ENCODE measurements at regions not wholly inside any gene's neighbourhood (a gene's known extent, or its start where the extent isn't known, plus 50 kb on each side); places are given as distances from the start of the nearest gene placed in this dataset.

DNA sequence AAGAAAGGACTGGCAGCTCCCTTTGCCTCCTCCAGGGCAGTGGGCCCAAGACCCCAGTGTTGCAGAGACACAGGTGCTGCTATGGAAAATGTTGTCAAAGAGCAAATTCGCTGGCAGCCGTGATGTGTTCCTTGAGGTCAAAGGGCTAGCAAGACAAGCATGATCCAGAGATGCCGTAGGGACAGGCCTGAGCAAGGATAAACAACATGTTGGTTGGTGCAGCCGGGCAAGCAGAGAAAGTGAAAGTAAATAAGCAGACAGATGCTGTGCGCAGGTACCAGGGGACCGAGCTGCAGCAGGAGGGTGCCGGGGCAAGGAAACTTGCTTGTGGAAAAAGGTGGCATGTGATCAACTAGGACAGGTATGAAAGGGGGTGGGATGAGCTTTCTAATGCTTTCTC lies 125.5 kb upstream of the NECTIN1 start:
- H3K9ac ChIP-seq (ENCODE audit: insufficient read length) = no peak overlapping the region
- no peaks in the 10 kb centered on the region for H3K9me3 ChIP-seq (ENCODE audit: low read depth, low read length)
- DNase-seq (ENCODE audit: low read depth, low spot score) = no peak
- no peak overlapping the region for H3K4me3 ChIP-seq
- TF ChIP-seq FOXP2 (optimal IDR thresholded peaks at IDR 0.05; ENCODE audit: control extremely low read depth, extremely low read length, insufficient read depth) (no peak), EZH2 (IDR thresholded peaks at IDR 0.05) (no peak), POLR2AphosphoS5 (IDR thresholded peaks at IDR 0.05; ENCODE audit: borderline replicate concordance, low read depth, low read length) (no peak)
- no peaks in the 10 kb centered on the region for H3K36me3 ChIP-seq (ENCODE audit: insufficient read depth, low read length)
- no peak overlapping the region for H3K27ac ChIP-seq

GRCh38 chr11:119853581-119854360 lies 124.8 kb upstream of the NECTIN1 start:
- Histone ChIP-seq H3K9ac (ENCODE audit: insufficient read length) (no peak overlapping the region), H3K36me3 (ENCODE audit: insufficient read depth, low read length) (no peaks in the 10 kb centered on the region), H3K27ac (no peak overlapping the region), H3K4me3 (no peak overlapping the region), H3K9me3 (ENCODE audit: low read depth, low read length) (no peaks in the 10 kb centered on the region)
- no peak for DNase-seq (ENCODE audit: low read depth, low spot score)
- TF ChIP-seq EZH2 (IDR thresholded peaks at IDR 0.05) (no peak), FOXP2 (optimal IDR thresholded peaks at IDR 0.05; ENCODE audit: control extremely low read depth, extremely low read length, insufficient read depth) (no peak), POLR2AphosphoS5 (IDR thresholded peaks at IDR 0.05; ENCODE audit: borderline replicate concordance, low read depth, low read length) (no peak)

GRCh38 chr11:119852741-119853140 lies 123.7 kb upstream of the NECTIN1 start:
- DNase-seq (ENCODE audit: low read depth, low spot score) = no peak
- Histone ChIP-seq H3K9me3 (ENCODE audit: low read depth, low read length) (no peaks in the 10 kb centered on the region), H3K9ac (ENCODE audit: insufficient read length) (no peak overlapping the region), H3K36me3 (ENCODE audit: insufficient read depth, low read length) (no peaks in the 10 kb centered on the region), H3K27ac (no peak overlapping the region), H3K4me3 (no peak overlapping the region)
- TF ChIP-seq POLR2AphosphoS5 (IDR thresholded peaks at IDR 0.05; ENCODE audit: borderline replicate concordance, low read depth, low read length) (no peak), FOXP2 (optimal IDR thresholded peaks at IDR 0.05; ENCODE audit: control extremely low read depth, extremely low read length, insufficient read depth) (no peak), EZH2 (IDR thresholded peaks at IDR 0.05) (no peak)

- DNase-seq (ENCODE audit: low read depth, low spot score) = no peak
- Histone ChIP-seq H3K9ac (ENCODE audit: insufficient read length) (no peak overlapping the region), H3K4me3 (no peak overlapping the region), H3K27ac (no peak overlapping the region), H3K36me3 (ENCODE audit: insufficient read depth, low read length) (no peaks in the 10 kb centered on the region), H3K9me3 (ENCODE audit: low read depth, low read length) (no peaks in the 10 kb centered on the region)
- no peak for TF ChIP-seq EZH2 (IDR thresholded peaks at IDR 0.05)
- TF ChIP-seq FOXP2 (optimal IDR thresholded peaks at IDR 0.05; ENCODE audit: control extremely low read depth, extremely low read length, insufficient read depth) = no peak
- no peak for TF ChIP-seq POLR2AphosphoS5 (IDR thresholded peaks at IDR 0.05; ENCODE audit: borderline replicate concordance, low read depth, low read length)
Measured at GRCh38 chr11:119850822-119851409, 121.9 kb upstream of the NECTIN1 start.

DNA sequence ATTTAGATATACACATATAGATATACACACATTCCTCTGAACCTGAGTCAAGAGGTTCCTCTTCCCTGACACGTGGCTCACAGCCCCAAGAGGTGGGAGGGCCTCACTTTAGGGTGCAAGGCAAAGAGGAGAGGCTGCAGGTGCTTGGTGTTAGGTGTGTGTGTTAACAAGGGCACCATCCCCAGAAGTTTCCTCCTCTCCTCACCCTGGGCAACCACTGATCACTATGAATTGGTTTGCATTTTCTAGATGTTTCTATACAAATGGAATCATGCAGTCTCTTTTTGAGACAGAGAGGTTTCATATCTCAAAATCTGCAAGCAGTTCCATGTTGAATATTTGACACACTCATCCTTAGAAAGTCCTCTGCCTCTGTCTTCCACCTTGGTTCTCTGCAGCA lies 120.9 kb upstream of the NECTIN1 start:
- Histone ChIP-seq H3K4me3 (no peak overlapping the region), H3K9me3 (ENCODE audit: low read depth, low read length) (no peaks in the 10 kb centered on the region), H3K27ac (no peak overlapping the region), H3K9ac (ENCODE audit: insufficient read length) (no peak overlapping the region), H3K36me3 (ENCODE audit: insufficient read depth, low read length) (no peaks in the 10 kb centered on the region)
- TF ChIP-seq POLR2AphosphoS5 (IDR thresholded peaks at IDR 0.05; ENCODE audit: borderline replicate concordance, low read depth, low read length) = no peak
- TF ChIP-seq EZH2 (IDR thresholded peaks at IDR 0.05) = no peak
- no peak for TF ChIP-seq FOXP2 (optimal IDR thresholded peaks at IDR 0.05; ENCODE audit: control extremely low read depth, extremely low read length, insufficient read depth)
- no peak for DNase-seq (ENCODE audit: low read depth, low spot score)

- H3K9ac ChIP-seq (ENCODE audit: insufficient read length) = no peak overlapping the region
- H3K9me3 ChIP-seq (ENCODE audit: low read depth, low read length) = no peaks in the 10 kb centered on the region
- no peak for DNase-seq (ENCODE audit: low read depth, low spot score)
- H3K27ac ChIP-seq = no peak overlapping the region
- TF ChIP-seq EZH2 (IDR thresholded peaks at IDR 0.05) (no peak), FOXP2 (optimal IDR thresholded peaks at IDR 0.05; ENCODE audit: control extremely low read depth, extremely low read length, insufficient read depth) (no peak), POLR2AphosphoS5 (IDR thresholded peaks at IDR 0.05; ENCODE audit: borderline replicate concordance, low read depth, low read length) (no peak)
- H3K4me3 ChIP-seq = no peak overlapping the region
- H3K36me3 ChIP-seq (ENCODE audit: insufficient read depth, low read length) = no peaks in the 10 kb centered on the region
Measured at GRCh38 chr11:119847853-119848252, 118.9 kb upstream of the NECTIN1 start.

- no peak for DNase-seq (ENCODE audit: low read depth, low spot score)
- Histone ChIP-seq H3K4me3 (no peak overlapping the region), H3K9ac (ENCODE audit: insufficient read length) (no peak overlapping the region), H3K27ac (no peak overlapping the region), H3K9me3 (ENCODE audit: low read depth, low read length) (no peaks in the 10 kb centered on the region), H3K36me3 (ENCODE audit: insufficient read depth, low read length) (no peaks in the 10 kb centered on the region)
- TF ChIP-seq POLR2AphosphoS5 (IDR thresholded peaks at IDR 0.05; ENCODE audit: borderline replicate concordance, low read depth, low read length) (no peak), EZH2 (IDR thresholded peaks at IDR 0.05) (no peak), FOXP2 (optimal IDR thresholded peaks at IDR 0.05; ENCODE audit: control extremely low read depth, extremely low read length, insufficient read depth) (no peak)
Measured at GRCh38 chr11:119846374-119846773, 117.4 kb upstream of the NECTIN1 start.

DNA sequence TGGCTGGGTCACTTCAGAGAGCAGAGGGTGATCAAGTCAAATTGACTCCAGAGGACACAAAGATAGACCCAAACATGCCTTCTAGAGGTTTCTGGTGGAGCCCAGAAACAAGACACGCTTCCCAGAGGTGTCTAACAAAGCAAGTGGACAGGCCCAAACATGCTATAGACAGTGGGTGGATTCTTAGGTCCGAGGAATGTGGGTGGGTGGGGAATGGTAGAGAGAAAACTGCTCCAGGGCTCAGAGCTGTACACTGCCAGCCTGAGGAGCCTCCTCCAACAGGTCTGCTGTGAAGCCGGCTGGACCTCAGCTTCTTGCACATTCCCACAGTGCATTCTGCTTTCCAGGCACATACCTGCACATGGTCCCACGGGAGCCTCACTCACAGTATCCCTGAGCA lies 116.8 kb upstream of the NECTIN1 start:
- no peak overlapping the region for H3K27ac ChIP-seq
- H3K36me3 ChIP-seq (ENCODE audit: insufficient read depth, low read length) = no peaks in the 10 kb centered on the region
- DNase-seq (ENCODE audit: low read depth, low spot score) = no peak
- H3K9ac ChIP-seq (ENCODE audit: insufficient read length) = no peak overlapping the region
- no peaks in the 10 kb centered on the region for H3K9me3 ChIP-seq (ENCODE audit: low read depth, low read length)
- no peak overlapping the region for H3K4me3 ChIP-seq
- TF ChIP-seq EZH2 (IDR thresholded peaks at IDR 0.05) = no peak
- no peak for TF ChIP-seq FOXP2 (optimal IDR thresholded peaks at IDR 0.05; ENCODE audit: control extremely low read depth, extremely low read length, insufficient read depth)
- TF ChIP-seq POLR2AphosphoS5 (IDR thresholded peaks at IDR 0.05; ENCODE audit: borderline replicate concordance, low read depth, low read length) = no peak

All from SK-N-MC (cell line).